GM20000 (cell line): ENCODE measurements at regions not wholly inside any gene's neighbourhood (a gene's known extent, or its start where the extent isn't known, plus 50 kb on each side); places are given as distances from the start of the nearest gene placed in this dataset.
"Not testable (repeated sequence)": the region's sequence is repeated elsewhere in the genome, so short reads cannot be mapped to it uniquely, and the experiment has no call there.

Experiments used
- DNase-seq: peaks from one replicate; pipeline ENCODE4 v3.0.0; 2012; ENCODE audit warnings: low spot score
- TF ChIP-seq, protein P1 (sequence below): IDR thresholded peaks from 2 replicates; pipeline ENCODE4 v1.5.1; 2012; ENCODE audit warnings: mild to moderate bottlenecking, control low read depth; ENCODE audit errors: extremely low read depth, missing control alignments

- TF ChIP-seq, protein P1, sequence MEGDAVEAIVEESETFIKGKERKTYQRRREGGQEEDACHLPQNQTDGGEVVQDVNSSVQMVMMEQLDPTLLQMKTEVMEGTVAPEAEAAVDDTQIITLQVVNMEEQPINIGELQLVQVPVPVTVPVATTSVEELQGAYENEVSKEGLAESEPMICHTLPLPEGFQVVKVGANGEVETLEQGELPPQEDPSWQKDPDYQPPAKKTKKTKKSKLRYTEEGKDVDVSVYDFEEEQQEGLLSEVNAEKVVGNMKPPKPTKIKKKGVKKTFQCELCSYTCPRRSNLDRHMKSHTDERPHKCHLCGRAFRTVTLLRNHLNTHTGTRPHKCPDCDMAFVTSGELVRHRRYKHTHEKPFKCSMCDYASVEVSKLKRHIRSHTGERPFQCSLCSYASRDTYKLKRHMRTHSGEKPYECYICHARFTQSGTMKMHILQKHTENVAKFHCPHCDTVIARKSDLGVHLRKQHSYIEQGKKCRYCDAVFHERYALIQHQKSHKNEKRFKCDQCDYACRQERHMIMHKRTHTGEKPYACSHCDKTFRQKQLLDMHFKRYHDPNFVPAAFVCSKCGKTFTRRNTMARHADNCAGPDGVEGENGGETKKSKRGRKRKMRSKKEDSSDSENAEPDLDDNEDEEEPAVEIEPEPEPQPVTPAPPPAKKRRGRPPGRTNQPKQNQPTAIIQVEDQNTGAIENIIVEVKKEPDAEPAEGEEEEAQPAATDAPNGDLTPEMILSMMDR = no peak
- DNase-seq = no peak
Measured at GRCh38 chr2:203626952-203627681, 79.3 kb upstream of the CD28 start.

DNA sequence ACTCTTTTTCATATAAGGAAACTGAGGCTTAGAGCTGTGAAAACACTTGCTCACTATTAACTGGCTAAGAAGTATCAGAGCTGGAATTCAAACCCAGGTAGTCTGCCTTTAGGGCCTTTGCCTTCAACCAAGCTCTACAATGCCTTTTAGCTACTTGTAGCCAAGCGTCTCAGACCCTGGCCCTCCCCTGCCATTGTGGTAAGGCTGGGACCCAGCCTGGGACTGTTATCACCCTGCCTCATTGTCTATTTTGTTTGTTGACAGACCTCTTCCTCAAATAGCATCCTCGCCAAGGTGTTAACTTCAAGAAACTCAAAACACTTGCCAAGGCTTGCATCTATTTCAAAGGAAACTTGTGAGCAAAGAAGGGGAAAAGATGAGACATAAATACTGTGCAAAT, 76.7 kb upstream of the CD28 start:
- TF ChIP-seq, protein P1 = no peak
- DNase-seq = no peak

GRCh38 chr2:203631068-203631757, 75.2 kb upstream of the CD28 start:
- TF ChIP-seq, protein P1 = no peak
- DNase-seq = no peak

DNA sequence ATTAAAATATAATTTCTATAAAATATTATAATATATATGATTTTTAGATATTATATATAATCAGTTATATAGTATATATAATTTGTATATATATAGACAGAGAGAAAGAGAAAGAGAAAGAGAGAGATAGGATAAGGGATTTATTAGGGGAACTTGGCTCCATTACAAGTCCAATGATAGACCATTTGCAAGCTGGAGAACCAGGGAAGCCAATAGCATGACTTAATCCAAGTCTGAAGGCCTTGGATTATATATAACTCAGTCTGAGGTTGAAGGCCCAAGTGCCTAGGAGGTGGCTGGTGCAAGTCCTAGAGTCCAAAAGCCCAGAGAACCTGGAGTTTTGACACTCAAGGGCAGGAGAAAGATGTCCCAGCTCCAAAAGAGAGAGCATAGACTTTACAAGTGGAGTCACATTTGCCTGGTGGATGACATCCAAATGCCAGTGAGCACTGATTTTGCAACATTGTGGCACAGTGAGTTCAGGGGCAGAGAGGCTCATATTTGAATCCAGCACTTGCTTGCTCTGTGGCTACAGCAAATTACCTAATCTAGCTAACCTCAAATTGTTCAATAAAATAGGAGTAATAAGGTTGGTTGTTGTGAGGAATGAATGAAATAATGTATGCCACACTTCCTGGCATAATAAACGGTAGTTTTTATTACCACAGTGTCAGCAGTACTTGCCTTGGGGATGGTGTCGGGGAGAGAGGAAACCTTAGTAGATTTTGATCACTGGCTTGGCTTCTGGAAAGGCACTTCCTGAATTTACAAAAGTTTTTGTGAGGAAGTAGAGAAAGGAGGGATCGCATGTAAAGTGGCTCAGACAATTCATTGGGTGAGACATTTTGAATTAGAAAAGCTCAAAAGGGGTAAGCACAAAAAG, 69.6 kb upstream of the CD28 start:
- no peak for DNase-seq
- TF ChIP-seq, protein P1 = no peak

GRCh38 chr2:203637471-203638167, 68.8 kb upstream of the CD28 start:
- TF ChIP-seq, protein P1 = no peak
- DNase-seq = no peak

GRCh38 chr2:203641865-203642264, 64.6 kb upstream of the CD28 start:
- not testable (repeated sequence) for DNase-seq

DNA sequence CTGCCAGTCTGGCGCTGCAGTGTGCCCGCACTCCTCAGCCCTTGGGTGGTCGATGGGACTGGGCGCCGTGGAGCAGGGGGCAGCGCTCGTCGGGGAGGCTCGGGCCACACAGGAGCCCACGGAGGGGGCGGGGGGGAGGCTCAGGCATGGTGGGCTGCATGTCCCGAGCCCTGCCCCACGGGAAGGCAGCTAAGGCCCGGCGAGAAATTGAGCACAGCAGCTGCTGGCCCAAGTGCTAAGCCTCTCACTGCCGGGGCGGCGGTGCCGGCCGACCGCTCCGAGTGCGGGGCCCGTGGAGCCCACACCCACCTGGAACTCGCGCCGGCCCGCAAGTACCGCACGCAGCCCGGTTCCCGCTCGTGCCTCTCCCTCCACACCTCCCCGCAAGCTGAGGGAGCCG, 63.6 kb upstream of the CD28 start:
- DNase-seq = not testable (repeated sequence)

- TF ChIP-seq, protein P1 = no peak
- DNase-seq = no peak
Measured at GRCh38 chr2:203645831-203646230, 60.6 kb upstream of the CD28 start.
